GM23338 (cell line): ENCODE measurements at regions not wholly inside any gene's neighbourhood (a gene's known extent, or its start where the extent isn't known, plus 50 kb on each side); places are given as distances from the start of the nearest gene placed in this dataset.

Experiments used
- ATAC-seq: fragments of 200-7000 bp; cut with Tn5 transposase; 3 replicates; pipeline ENCODE4 v1.9.1; 2020
- DNase-seq: peaks from one replicate; pipeline ENCODE4 v3.0.0-alpha.2; 2015; ENCODE audit warnings: low spot score
- H2AFZ ChIP-seq: fragments of 200-600 bp; sonication (generic); 2 replicates; pipeline ENCODE4 v1.8.0; 2016; ENCODE audit warnings: antibody characterized with exemption, mild to moderate bottlenecking, moderate library complexity
- H3F3A ChIP-seq: fragments of 200-600 bp; sonication (generic); replicated peaks from 2 replicates; pipeline ENCODE4 v1.8.0; 2017; ENCODE audit warnings: antibody characterized with exemption, mixed run types, low read depth
- H3K27ac ChIP-seq: fragments of 200-600 bp; sonication (generic); 2 replicates; pipeline ENCODE4 v1.6.1; 2016; ENCODE audit warnings: low read depth
- H3K27me3 ChIP-seq: fragments of 200-600 bp; sonication (generic); 2 replicates; pipeline ENCODE4 v1.8.0; 2016; ENCODE audit warnings: mild to moderate bottlenecking, mixed run types, moderate library complexity; ENCODE audit not compliant: insufficient read depth
- H3K36me3 ChIP-seq: fragments of 200-600 bp; sonication (generic); 2 replicates; pipeline ENCODE4 v1.8.0; 2016; ENCODE audit warnings: mild to moderate bottlenecking; ENCODE audit not compliant: insufficient read depth
- H3K4me1 ChIP-seq: fragments of 200-600 bp; sonication (generic); 2 replicates; pipeline ENCODE4 v1.8.0; 2016; ENCODE audit warnings: mild to moderate bottlenecking, moderate library complexity; ENCODE audit not compliant: insufficient read depth
- H3K4me2 ChIP-seq: fragments of 200-600 bp; sonication (generic); 2 replicates; pipeline ENCODE4 v1.7.1; 2017; ENCODE audit warnings: mixed run types
- H3K4me3 ChIP-seq: fragments of 200-600 bp; sonication (generic); 2 replicates; pipeline ENCODE4 v1.6.1; 2016; ENCODE audit warnings: mixed run types
- H3K79me2 ChIP-seq: fragments of 200-600 bp; sonication (generic); replicated peaks from 2 replicates; pipeline ENCODE4 v1.8.0; 2017; ENCODE audit warnings: mild to moderate bottlenecking; ENCODE audit not compliant: insufficient read depth
- H3K9me2 ChIP-seq: fragments of 200-600 bp; sonication (generic); 2 replicates; pipeline ENCODE4 v1.8.0; 2017; ENCODE audit not compliant: insufficient read depth
- H4K20me1 ChIP-seq: fragments of 200-600 bp; sonication (generic); replicated peaks from 2 replicates; pipeline ENCODE4 v1.8.0; 2017; ENCODE audit warnings: mild to moderate bottlenecking; ENCODE audit not compliant: insufficient read depth
- H3K27ac Mint-ChIP-seq: 2 replicates; pipeline ENCODE4 v1.8.0; 2020; ENCODE audit warnings: inconsistent platforms, mild to moderate bottlenecking, moderate library complexity, mixed read lengths
- H3K27me3 Mint-ChIP-seq: 3 replicates; pipeline ENCODE4 v1.8.0; 2022; ENCODE audit warnings: low read depth, mild to moderate bottlenecking, moderate library complexity, mixed read lengths, inconsistent platforms; ENCODE audit not compliant: insufficient read depth, poor library complexity
- H3K36me3 Mint-ChIP-seq: 3 replicates; pipeline ENCODE4 v1.8.0; 2021; ENCODE audit warnings: low read depth, mild to moderate bottlenecking, inconsistent platforms, moderate library complexity, mixed read lengths
- H3K4me1 Mint-ChIP-seq: 3 replicates; pipeline ENCODE4 v1.8.0; 2020; ENCODE audit warnings: mild to moderate bottlenecking, inconsistent platforms, mixed read lengths
- H3K4me3 Mint-ChIP-seq: 3 replicates; pipeline ENCODE4 v1.8.0; 2021; ENCODE audit warnings: moderate library complexity, mild to moderate bottlenecking, inconsistent platforms, mixed read lengths
- H3K9me3 Mint-ChIP-seq: 3 replicates; pipeline ENCODE4 v1.8.0; 2020; ENCODE audit warnings: moderate library complexity, mild to moderate bottlenecking, inconsistent platforms, mixed read lengths
- CREB1 ChIP-seq: fragments of 250-450 bp; sonication (Bioruptor Pico); IDR thresholded peaks from 2 replicates; pipeline ENCODE4 v1.5.0; 2020; ENCODE audit warnings: low read depth, mild to moderate bottlenecking, moderate library complexity
- EZH2 ChIP-seq: fragments of 200-600 bp; sonication (generic); IDR thresholded peaks from one replicate; pipeline ENCODE4 v1.8.0; 2017; ENCODE audit warnings: antibody characterized with exemption, mild to moderate bottlenecking, low read depth; ENCODE audit not compliant: unreplicated experiment
- EZH2phosphoT487 ChIP-seq: fragments of 200-600 bp; sonication (generic); IDR thresholded peaks from one replicate; pipeline ENCODE4 v1.8.1; 2018; ENCODE audit warnings: antibody characterized with exemption; ENCODE audit not compliant: unreplicated experiment
- JUNB ChIP-seq: IDR thresholded peaks from one replicate; pipeline ENCODE4 v1.6.1; 2016; ENCODE audit warnings: antibody characterized with exemption; ENCODE audit not compliant: unreplicated experiment
- NANOG ChIP-seq: IDR thresholded peaks from 2 replicates; pipeline ENCODE4 v1.6.1; 2016; ENCODE audit warnings: antibody characterized with exemption, borderline replicate concordance
- POLR2AphosphoS5 ChIP-seq: IDR thresholded peaks from 2 replicates; pipeline ENCODE4 v1.6.1; 2016; ENCODE audit warnings: antibody characterized with exemption, low read depth
- ZNF462 ChIP-seq: fragments of 250-450 bp; sonication (Bioruptor Pico); IDR thresholded peaks from 2 replicates; pipeline ENCODE4 v1.5.0; 2020; ENCODE audit warnings: mild to moderate bottlenecking, moderate library complexity
- TF ChIP-seq, protein P1 (sequence below): IDR thresholded peaks from 2 replicates; pipeline ENCODE4 v1.6.1; 2016; ENCODE audit warnings: antibody characterized with exemption

GRCh38 chr20:6560978-6561377, 206.5 kb upstream of the BMP2 start (continued):
- no peak for TF ChIP-seq ZNF462 (CRISPR knock-in tag)
- TF ChIP-seq CREB1 (CRISPR knock-in tag) = no peak
- no peak for TF ChIP-seq NANOG
- no peak for TF ChIP-seq JUNB

- Mint-ChIP-seq H3K27me3 (no peaks in the 10 kb centered on the region), H3K9me3 (no peaks in the 10 kb centered on the region), H3K27ac (no peak overlapping the region), H3K4me1 (no peaks in the 10 kb centered on the region), H3K36me3 (no peaks in the 10 kb centered on the region), H3K4me3 (no peak overlapping the region)
- ATAC-seq (no peak), DNase-seq (no peak)
- Histone ChIP-seq H3K4me2 (no peak overlapping the region), H3K4me3 (no peak overlapping the region), H3K79me2 (no peaks in the 10 kb centered on the region), H3K36me3 (no peaks in the 10 kb centered on the region), H3K27ac (no peak overlapping the region), H3K4me1 (no peaks in the 10 kb centered on the region), H3K27me3 (no peaks in the 10 kb centered on the region), H4K20me1 (no peaks in the 10 kb centered on the region), H3F3A (no peaks in the 10 kb centered on the region), H2AFZ (no peak overlapping the region), H3K9me2 (no peaks in the 10 kb centered on the region)
- TF ChIP-seq EZH2phosphoT487 (no peak), NANOG (no peak), ZNF462 (CRISPR knock-in tag) (no peak), POLR2AphosphoS5 (no peak), JUNB (no peak), EZH2 (no peak), CREB1 (CRISPR knock-in tag) (no peak)
- TF ChIP-seq, protein P1, sequence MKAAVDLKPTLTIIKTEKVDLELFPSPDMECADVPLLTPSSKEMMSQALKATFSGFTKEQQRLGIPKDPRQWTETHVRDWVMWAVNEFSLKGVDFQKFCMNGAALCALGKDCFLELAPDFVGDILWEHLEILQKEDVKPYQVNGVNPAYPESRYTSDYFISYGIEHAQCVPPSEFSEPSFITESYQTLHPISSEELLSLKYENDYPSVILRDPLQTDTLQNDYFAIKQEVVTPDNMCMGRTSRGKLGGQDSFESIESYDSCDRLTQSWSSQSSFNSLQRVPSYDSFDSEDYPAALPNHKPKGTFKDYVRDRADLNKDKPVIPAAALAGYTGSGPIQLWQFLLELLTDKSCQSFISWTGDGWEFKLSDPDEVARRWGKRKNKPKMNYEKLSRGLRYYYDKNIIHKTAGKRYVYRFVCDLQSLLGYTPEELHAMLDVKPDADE = no peak
Measured at GRCh38 chr20:6559791-6560190, 207.7 kb upstream of the BMP2 start.
